IgD-negative memory B cell (primary cell): ENCODE measurements at regions not wholly inside any gene's neighbourhood (a gene's known extent, or its start where the extent isn't known, plus 50 kb on each side); places are given as distances from the start of the nearest gene placed in this dataset.

ENCODE experiments used
- H3K27ac Mint-ChIP-seq, 3 donors: one replicate each; pipeline ENCODE4 v1.8.0; 2020 to 2022; ENCODE audit warnings: mild to moderate bottlenecking in 3 of 3, mixed read lengths in 3 of 3, moderate library complexity in 1 of 3
- H3K27me3 Mint-ChIP-seq: one replicate; pipeline ENCODE4 v1.8.0; 2021; ENCODE audit warnings: mixed read lengths
- H3K36me3 Mint-ChIP-seq: one replicate; pipeline ENCODE4 v1.8.0; 2020; ENCODE audit warnings: mild to moderate bottlenecking, mixed read lengths
- H3K4me1 Mint-ChIP-seq, 3 donors: one replicate each; pipeline ENCODE4 v1.8.0; 2020 to 2022; ENCODE audit warnings: mixed read lengths in 3 of 3, mild to moderate bottlenecking in 1 of 3
- H3K4me3 Mint-ChIP-seq, 4 donors: one replicate each; pipeline ENCODE4 v1.8.0; 2020 to 2022; ENCODE audit warnings: mild to moderate bottlenecking in 4 of 4, mixed read lengths in 4 of 4, moderate library complexity in 3 of 4
- H3K9me3 Mint-ChIP-seq, 3 donors: one replicate each; pipeline ENCODE4 v1.8.0; 2020 to 2021; ENCODE audit warnings: mixed read lengths in 3 of 3, mild to moderate bottlenecking in 1 of 3

DNA sequence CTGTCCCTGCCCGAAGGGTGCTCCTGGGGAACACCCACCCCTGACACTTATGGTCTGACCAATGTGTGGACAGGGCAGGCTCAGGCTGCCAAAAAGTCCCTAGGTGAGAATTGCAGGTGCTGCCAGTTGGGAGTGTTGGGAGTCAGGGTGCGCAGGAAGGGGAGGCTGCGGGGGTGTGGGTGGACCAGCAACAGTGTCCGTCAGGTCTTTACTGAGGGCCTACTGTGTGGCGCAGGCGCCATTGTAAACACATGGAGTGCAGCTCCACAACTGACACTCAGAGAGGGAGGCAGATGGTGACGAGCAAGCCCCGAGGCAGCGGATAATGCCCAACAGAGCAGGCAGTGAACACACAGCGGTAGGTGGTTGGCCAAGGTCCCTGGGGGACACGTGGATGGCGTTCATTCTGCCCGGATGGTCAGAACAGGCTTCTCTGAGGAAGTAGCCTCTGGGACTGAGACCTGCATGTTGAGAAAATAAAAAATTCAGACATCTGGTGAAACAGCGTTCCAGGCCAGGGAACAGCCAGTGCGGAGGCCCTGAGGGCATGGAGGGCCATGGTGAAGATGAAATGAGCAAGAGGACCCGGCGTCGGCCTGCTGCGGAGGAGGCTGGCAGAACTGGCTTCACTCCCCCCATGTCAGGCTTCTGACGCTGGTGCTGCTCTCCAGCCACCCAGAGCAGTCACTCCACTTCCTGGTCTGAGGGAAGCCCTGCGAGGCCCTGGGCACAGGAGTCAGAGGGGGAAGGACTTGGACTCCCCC, 136.2 kb upstream of the ZBTB40 start:
- Mint-ChIP-seq H3K27ac (no peak overlapping the region), H3K4me1 (no peaks in the 10 kb centered on the region), H3K36me3 (no peaks in the 10 kb centered on the region), H3K9me3 (no peaks in the 10 kb centered on the region), H3K4me3 (peak overlapping the region in 1 of 4 donors; percentile 60), H3K27me3 (peaks cover 11% of the 10 kb centered on the region)

DNA sequence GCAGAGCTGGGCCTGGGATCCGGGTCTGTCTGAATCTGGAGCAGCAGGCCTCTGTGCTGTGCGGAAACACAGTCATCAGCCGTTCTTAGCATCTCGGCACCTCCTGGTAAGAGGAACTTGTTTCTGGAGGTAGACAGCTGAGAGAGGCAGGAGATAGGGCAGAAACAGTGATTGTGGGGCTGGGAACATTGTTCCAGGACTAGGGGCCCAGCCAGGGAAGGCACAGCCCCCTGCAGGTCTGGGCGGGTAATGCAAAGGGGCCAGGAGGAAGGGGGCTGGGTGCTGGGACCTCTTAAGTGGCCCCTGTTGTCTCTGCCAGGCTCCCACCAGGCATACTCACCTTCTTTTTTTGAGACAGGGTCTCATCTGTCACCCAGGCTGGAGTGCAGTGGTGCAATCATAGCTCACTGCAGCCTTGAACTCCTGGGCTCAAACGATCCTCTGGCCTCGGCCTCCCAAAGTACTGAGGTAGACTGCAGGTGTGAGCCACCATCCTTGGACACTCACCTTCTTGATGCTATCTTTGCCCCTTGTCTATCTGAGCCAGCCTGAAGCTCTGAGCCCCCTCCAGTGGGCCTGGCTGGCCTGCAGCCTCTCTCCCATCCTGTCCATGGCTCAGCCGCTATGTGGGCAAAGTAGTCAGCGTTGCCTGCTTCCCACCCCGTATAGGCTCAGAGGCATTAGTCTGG, 134.3 kb upstream of the ZBTB40 start:
- Mint-ChIP-seq H3K27me3 (peaks cover 5% of the 10 kb centered on the region), H3K27ac (no peak overlapping the region), H3K9me3 (no peaks in the 10 kb centered on the region), H3K4me3 (no peak overlapping the region), H3K36me3 (peaks cover 1% of the 10 kb centered on the region), H3K4me1 (no peaks in the 10 kb centered on the region)

DNA sequence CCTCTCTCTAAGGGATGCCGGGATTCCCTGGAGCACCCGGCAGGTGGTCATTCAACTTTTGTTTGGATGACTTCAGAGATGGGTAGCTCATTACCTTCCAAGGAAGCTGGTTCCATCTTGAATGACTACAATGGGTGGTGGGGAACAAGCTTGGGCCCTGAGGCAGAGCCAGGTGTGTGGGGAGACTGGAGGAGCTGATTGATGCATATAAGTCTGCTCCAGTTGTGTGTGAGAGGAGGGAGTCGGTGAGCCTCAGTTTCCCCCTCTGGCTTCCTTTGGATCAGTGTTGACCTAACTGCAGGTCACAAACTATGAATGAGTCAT, 133.8 kb upstream of the ZBTB40 start:
- Mint-ChIP-seq H3K27me3 (peaks cover 5% of the 10 kb centered on the region), H3K36me3 (peaks cover 1% of the 10 kb centered on the region), H3K4me3 (no peak overlapping the region), H3K27ac (no peak overlapping the region), H3K4me1 (no peaks in the 10 kb centered on the region), H3K9me3 (no peaks in the 10 kb centered on the region)

DNA sequence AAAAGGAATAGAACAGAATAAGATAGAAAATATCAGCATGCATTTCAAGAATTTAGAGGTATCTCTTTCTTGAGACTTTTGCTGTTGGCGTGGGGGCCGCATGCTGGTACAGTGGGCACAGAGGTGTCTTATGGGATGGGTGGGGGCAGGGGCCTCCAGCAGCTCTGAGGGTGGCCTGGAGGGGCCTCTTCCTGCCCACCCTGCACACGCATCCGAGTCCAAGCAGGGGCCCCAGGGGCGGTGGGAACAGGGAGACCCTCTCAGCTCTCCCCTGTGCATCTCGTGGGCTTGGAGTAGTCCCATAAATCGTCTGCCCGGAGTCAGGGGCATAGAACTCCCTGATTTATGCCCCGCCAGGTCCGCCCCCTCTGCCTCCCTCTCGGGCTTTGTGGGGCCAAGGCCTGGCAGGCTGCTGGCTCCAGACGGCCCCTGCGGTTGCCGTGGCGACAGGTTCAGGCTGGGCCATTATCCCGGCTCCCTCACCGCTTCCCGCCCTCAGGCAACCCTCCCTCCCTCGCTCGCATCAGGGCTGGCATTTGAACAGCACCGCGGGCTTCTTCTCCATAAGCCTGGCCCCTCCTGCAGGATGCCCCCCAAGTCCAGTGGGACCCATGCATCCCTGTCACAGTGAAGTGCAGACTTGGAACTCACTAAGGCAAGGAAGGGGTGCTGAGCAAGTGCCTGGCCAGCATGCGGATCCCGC, 133.2 kb upstream of the ZBTB40 start:
- no peak overlapping the region for H3K4me3 Mint-ChIP-seq
- peaks cover 5% of the 10 kb centered on the region for H3K27me3 Mint-ChIP-seq
- H3K36me3 Mint-ChIP-seq, result peaks cover 1% of the 10 kb centered on the region
- H3K4me1 Mint-ChIP-seq, result no peaks in the 10 kb centered on the region
- no peaks in the 10 kb centered on the region for H3K9me3 Mint-ChIP-seq
- no peak overlapping the region for H3K27ac Mint-ChIP-seq

GRCh38 chr1:22319608-22320007, 132.0 kb upstream of the ZBTB40 start:
- H3K27me3 Mint-ChIP-seq, result peaks cover 5% of the 10 kb centered on the region
- H3K9me3 Mint-ChIP-seq, result no peaks in the 10 kb centered on the region
- no peaks in the 10 kb centered on the region for H3K4me1 Mint-ChIP-seq
- H3K36me3 Mint-ChIP-seq, result peaks cover 1% of the 10 kb centered on the region
- no peak overlapping the region for H3K27ac Mint-ChIP-seq
- no peak overlapping the region for H3K4me3 Mint-ChIP-seq

- Mint-ChIP-seq H3K9me3 (no peaks in the 10 kb centered on the region), H3K4me3 (no peak overlapping the region), H3K4me1 (no peaks in the 10 kb centered on the region), H3K36me3 (peaks cover 1% of the 10 kb centered on the region), H3K27me3 (peaks cover 5% of the 10 kb centered on the region), H3K27ac (no peak overlapping the region)
Measured at GRCh38 chr1:22320587-22321344, 130.9 kb upstream of the ZBTB40 start.

- Mint-ChIP-seq H3K27me3 (peaks cover 5% of the 10 kb centered on the region), H3K9me3 (no peaks in the 10 kb centered on the region)
Measured at GRCh38 chr1:22321917-22322316, 129.7 kb upstream of the ZBTB40 start.

DNA sequence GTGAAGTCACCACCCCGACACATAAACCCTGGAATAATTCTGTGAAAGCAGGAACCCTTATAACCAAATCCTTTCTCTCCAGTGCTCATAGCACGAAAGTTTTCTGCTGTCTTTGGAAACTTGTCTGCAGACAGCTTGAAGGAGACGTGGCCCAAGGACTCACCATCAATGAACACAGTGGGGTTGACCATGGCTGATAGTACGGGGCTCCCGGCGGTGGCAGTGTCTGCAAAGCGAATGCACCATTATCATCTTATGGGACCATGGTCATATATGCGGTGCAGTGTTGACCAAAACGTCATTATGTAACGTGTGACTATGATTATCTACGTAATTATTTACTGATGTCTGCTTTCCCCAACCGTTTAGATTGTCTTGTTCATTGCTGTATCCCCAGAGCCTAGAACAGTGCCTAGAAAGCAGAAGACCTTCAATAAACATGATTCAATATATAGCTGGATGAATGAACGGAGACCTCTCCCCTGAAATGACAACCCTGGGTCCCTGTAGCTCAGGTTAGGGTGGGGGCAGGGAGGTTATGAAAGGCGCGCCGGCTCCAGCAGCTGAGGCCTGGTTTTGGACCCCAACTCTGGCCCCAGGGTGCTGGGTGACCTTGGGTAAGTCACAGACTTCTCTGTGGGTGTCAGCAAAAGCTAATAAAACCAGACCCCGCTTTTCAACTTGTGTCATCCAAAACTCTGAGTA, 128.4 kb upstream of the ZBTB40 start:
- no peaks in the 10 kb centered on the region for H3K4me1 Mint-ChIP-seq
- no peak overlapping the region for H3K4me3 Mint-ChIP-seq
- no peak overlapping the region for H3K27ac Mint-ChIP-seq
- peaks cover 5% of the 10 kb centered on the region for H3K27me3 Mint-ChIP-seq
- no peaks in the 10 kb centered on the region for H3K9me3 Mint-ChIP-seq
- H3K36me3 Mint-ChIP-seq, result peaks cover 4% of the 10 kb centered on the region

More at GRCh38 chr1:22321917-22322316, 129.7 kb upstream of the ZBTB40 start:
- H3K4me3 Mint-ChIP-seq, result no peak overlapping the region
- H3K4me1 Mint-ChIP-seq, result no peaks in the 10 kb centered on the region
- H3K36me3 Mint-ChIP-seq, result peaks cover 4% of the 10 kb centered on the region
- no peak overlapping the region for H3K27ac Mint-ChIP-seq

- H3K36me3 Mint-ChIP-seq, result peaks cover 4% of the 10 kb centered on the region
- H3K4me1 Mint-ChIP-seq, result no peaks in the 10 kb centered on the region
- no peaks in the 10 kb centered on the region for H3K9me3 Mint-ChIP-seq
- no peak overlapping the region for H3K4me3 Mint-ChIP-seq
- H3K27ac Mint-ChIP-seq, result no peak overlapping the region
- H3K27me3 Mint-ChIP-seq, result peaks cover 4% of the 10 kb centered on the region
Measured at GRCh38 chr1:22323846-22324504, 127.7 kb upstream of the ZBTB40 start.

- Mint-ChIP-seq H3K4me3 (no peak overlapping the region), H3K36me3 (peaks cover 4% of the 10 kb centered on the region), H3K27ac (no peak overlapping the region)
Measured at GRCh38 chr1:22325531-22326371, 125.9 kb upstream of the ZBTB40 start.

GRCh38 chr1:22326372-22326915, 125.2 kb upstream of the ZBTB40 start:
- Mint-ChIP-seq H3K27ac (no peak overlapping the region), H3K27me3 (peaks cover 9% of the 10 kb centered on the region), H3K9me3 (no peaks in the 10 kb centered on the region), H3K4me3 (no peak overlapping the region), H3K4me1 (no peaks in the 10 kb centered on the region), H3K36me3 (peaks cover 4% of the 10 kb centered on the region)

More at GRCh38 chr1:22325531-22326371, 125.9 kb upstream of the ZBTB40 start:
- H3K9me3 Mint-ChIP-seq, result no peaks in the 10 kb centered on the region
- H3K27me3 Mint-ChIP-seq, result peaks cover 11% of the 10 kb centered on the region
- no peaks in the 10 kb centered on the region for H3K4me1 Mint-ChIP-seq

DNA sequence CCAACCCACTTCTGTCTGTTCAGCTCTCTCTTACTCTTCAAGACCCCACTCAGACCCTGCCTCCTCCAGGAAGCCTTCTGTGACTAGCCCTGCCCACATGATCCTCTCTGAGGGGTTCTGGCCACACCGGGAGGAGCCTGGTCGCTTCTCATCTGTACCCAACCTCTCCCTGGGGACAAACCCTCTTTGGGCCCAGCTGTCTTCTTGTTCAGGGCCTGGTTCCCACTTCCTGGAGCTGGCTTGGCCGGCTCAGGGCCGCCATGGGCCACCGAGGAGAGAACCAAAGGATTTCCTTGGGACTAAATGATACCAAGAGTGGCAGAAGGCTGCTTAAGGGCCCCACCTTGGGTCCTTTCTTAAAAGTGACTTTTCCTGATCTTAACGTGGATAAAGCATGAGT, 124.7 kb upstream of the ZBTB40 start:
- Mint-ChIP-seq H3K9me3 (no peaks in the 10 kb centered on the region), H3K27me3 (peaks cover 9% of the 10 kb centered on the region), H3K4me1 (no peaks in the 10 kb centered on the region), H3K36me3 (peaks cover 4% of the 10 kb centered on the region), H3K27ac (no peak overlapping the region), H3K4me3 (no peak overlapping the region)

DNA sequence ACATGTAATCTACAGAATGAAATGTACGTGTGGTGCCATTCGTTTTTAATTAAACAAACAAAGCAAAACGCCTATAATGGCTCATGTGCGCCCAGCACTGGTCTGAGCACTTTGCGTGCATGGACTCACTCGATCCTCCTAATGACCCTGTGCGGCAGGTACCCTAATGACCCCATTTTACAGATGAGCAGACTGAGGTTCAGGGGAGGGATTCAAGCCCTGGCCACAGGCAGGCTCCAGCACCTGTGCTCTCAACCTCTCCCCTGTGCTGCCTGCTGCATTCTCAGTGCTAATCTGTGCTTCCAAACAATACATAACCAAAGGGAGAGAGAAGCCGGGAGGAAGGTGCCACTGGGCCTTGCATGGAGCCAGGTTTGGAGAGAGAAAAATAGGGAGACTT, 124.2 kb upstream of the ZBTB40 start:
- no peak overlapping the region for H3K4me3 Mint-ChIP-seq
- no peak overlapping the region for H3K27ac Mint-ChIP-seq
- no peaks in the 10 kb centered on the region for H3K9me3 Mint-ChIP-seq
- peaks cover 11% of the 10 kb centered on the region for H3K27me3 Mint-ChIP-seq
- no peaks in the 10 kb centered on the region for H3K4me1 Mint-ChIP-seq
- peaks cover 3% of the 10 kb centered on the region for H3K36me3 Mint-ChIP-seq
